Coronary artery (tissue), 2 donors: ENCODE measurements at regions not wholly inside any gene's neighbourhood (a gene's known extent, or its start where the extent isn't known, plus 50 kb on each side); places are given as distances from the start of the nearest gene placed in this dataset.

Experiments used
- DNase-seq: peaks from one replicate; pipeline ENCODE4 v3.0.0-alpha.2; 2017; ENCODE audit warnings: low spot score
- H3K27ac ChIP-seq, 2 donors: fragments of 200-600 bp; sonication (generic); one replicate each; pipeline ENCODE4 v1.5.1; 2016 to 2019
- H3K4me3 ChIP-seq: fragments of 200-600 bp; sonication (generic); 2 replicates; pipeline ENCODE4 v1.5.1; 2016; ENCODE audit warnings: mild to moderate bottlenecking, moderate library complexity
- TF ChIP-seq, protein P1 (sequence below): fragments of 200-600 bp; sonication (generic); IDR thresholded peaks from one replicate; pipeline ENCODE4 v1.5.1; 2019; ENCODE audit warnings: antibody characterized with exemption

DNA sequence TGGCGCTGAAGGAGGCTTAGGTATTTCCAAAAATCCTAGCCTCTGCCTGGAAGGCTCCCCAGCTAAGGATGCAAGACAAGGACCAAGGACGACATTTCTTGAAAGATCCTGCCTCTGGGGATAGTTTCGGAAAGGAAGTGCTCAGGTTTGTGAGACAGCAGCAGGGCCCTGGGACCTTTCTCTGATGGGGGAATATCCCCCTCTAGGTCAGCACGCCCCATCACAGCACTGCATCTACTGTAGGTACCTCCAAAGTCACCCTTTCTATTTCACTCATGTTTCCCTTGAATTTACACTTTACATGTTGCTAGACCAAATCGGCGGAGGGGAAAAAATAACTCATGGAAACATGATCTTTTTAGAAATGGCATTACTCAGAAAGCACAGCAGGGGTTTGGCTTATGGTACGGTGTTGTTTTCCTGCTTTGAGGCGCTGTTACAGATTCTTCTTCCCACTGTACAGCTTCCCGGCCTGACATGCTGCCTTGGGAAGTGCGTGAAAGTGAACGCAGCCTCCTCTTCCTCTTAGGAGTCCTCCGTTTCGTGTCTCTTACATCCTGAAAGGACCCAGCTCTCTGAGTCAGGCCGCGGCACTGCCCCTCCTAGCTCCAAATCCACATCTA lies 77.2 kb upstream of the DHRSX start:
- Histone ChIP-seq H3K4me3 (no peak overlapping the region), H3K27ac (no peak overlapping the region)
- DNase-seq = no peak
- TF ChIP-seq, protein P1, sequence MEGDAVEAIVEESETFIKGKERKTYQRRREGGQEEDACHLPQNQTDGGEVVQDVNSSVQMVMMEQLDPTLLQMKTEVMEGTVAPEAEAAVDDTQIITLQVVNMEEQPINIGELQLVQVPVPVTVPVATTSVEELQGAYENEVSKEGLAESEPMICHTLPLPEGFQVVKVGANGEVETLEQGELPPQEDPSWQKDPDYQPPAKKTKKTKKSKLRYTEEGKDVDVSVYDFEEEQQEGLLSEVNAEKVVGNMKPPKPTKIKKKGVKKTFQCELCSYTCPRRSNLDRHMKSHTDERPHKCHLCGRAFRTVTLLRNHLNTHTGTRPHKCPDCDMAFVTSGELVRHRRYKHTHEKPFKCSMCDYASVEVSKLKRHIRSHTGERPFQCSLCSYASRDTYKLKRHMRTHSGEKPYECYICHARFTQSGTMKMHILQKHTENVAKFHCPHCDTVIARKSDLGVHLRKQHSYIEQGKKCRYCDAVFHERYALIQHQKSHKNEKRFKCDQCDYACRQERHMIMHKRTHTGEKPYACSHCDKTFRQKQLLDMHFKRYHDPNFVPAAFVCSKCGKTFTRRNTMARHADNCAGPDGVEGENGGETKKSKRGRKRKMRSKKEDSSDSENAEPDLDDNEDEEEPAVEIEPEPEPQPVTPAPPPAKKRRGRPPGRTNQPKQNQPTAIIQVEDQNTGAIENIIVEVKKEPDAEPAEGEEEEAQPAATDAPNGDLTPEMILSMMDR = no peak

DNA sequence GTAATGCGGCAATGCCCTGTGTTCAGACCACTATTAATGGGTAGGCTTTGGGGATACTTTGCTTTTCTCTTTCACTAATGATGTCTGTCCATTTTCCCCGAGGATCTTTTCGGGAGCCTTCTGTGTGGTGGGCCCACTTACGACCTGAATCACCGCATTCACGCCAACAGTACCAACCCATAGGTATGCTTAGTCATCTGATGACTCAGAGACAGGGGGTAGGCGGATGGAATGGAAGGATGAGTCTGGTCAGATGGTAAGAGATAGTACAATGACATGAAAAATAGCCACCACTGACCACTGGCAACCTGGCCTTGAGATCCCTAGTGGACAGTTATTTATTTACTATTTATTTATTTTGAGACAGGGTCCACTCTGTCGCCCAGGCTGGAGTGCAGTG lies 76.0 kb upstream of the DHRSX start:
- TF ChIP-seq, protein P1 = no peak
- Histone ChIP-seq H3K4me3 (no peak overlapping the region), H3K27ac (no peak overlapping the region)
- no peak for DNase-seq

DNA sequence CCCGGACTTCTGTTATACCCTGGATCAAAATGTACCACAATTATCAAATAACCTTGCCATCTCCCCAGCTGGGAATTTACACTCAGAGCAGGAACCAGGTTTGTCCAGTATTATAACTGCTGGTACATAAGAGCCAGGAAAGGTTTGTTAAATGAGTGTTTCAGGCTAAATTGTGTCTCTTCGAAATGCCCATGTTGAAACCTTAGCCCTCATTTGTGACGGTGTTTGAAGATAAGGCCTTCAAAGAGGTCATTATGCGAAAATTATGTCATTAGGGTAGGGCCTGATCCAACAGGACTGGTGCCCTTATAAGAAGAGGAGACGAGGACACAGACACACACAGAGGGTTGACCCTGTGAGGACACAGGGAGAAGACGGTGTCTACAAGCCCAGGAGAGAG lies 73.5 kb upstream of the DHRSX start:
- no peak for DNase-seq
- H3K27ac ChIP-seq = no peak overlapping the region
- H3K4me3 ChIP-seq = no peak overlapping the region
- TF ChIP-seq, protein P1 = no peak

DNA sequence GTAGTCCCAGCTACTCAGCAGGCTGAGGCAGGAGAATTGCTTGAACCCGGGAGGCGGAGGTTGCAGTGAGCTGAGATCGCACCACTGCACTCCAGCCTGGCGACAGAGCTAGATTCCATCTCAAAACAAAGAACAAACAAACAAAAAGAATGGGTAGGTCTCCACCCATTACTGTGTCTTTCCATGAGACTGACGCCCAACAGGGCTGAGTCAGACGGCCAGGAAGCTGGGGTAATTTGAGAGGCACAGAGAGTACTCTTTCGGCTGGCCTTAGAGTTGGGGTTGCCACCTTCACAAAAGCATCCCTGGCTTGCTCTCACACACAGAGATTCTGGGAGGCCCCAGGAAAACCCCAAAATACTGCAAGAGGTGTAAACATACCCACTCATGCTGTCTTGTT lies 72.0 kb upstream of the DHRSX start:
- H3K4me3 ChIP-seq = no peak overlapping the region
- TF ChIP-seq, protein P1 = no peak
- H3K27ac ChIP-seq = no peak overlapping the region
- DNase-seq = no peak

DNA sequence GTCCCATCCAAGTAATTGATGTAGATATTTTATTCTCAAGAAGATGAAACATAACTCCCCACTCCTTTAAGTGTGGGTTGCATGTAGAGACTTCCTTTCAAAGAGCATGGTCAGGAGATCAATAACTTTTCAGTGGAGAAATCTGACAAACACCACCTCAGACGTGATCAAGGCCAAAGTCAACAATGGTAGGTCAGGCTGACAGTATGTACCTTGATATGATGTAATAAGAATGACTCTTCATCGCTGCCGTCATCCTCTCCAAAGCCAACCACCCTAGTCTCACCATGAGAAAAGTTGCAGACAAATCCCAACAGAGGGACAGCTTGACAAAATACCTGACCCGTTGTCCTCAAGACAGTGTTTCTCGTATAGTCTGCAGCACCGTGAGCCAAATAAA lies 67.3 kb upstream of the DHRSX start:
- Histone ChIP-seq H3K27ac (no peak overlapping the region), H3K4me3 (no peak overlapping the region)
- no peak for DNase-seq
- TF ChIP-seq, protein P1 = no peak

DNA sequence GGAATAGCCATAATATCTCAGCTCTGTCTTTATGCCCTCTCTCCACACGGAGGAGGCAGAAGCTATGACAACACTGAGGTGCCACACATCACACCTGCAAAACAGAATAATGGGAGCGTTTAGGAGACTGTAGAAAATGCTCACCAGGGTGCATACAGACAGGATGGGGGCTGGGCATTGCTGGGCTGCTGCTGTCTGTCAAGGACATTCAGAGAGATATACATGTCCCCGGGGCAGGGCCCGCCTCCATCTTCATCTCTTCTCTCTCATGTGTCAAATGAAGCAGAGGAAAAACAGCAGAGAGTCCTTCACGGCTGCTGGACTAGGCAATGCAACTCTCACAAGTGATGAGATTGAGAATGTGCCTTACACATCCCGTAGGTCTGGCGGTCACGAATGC lies 65.3 kb upstream of the DHRSX start:
- no peak for DNase-seq
- TF ChIP-seq, protein P1 = no peak
- Histone ChIP-seq H3K4me3 (no peak overlapping the region), H3K27ac (no peak overlapping the region)

DNA sequence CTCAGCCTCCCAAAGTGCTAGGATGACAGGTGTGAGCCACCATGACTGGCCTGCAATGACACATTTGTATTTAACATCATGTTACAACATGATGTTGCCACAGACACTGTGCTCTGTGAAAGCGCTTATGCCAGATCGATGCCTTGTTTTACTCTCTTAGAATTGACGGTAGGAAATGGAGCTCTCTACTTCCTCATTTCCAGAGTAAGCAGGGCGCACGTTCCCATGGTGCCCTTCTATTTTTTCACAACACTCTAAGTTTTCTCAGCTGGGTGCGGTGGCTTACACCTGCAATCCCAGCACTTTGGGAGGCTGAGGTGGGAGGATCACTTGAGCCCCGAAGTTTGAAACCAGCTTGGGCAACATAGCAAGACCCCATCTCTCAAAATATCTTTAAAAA lies 60.7 kb upstream of the DHRSX start:
- no peak overlapping the region for H3K4me3 ChIP-seq
- no peak overlapping the region for H3K27ac ChIP-seq
- DNase-seq = no peak
- TF ChIP-seq, protein P1 = no peak
